GM12865 (cell line): ENCODE measurements at regions not wholly inside any gene's neighbourhood (a gene's known extent, or its start where the extent isn't known, plus 50 kb on each side); places are given as distances from the start of the nearest gene placed in this dataset.

Experiments used
- DNase-seq: peaks from one replicate; pipeline ENCODE4 v3.0.0; 2010; ENCODE audit warnings: low read depth
- H3K4me3 ChIP-seq: 2 replicates; pipeline ENCODE4 v1.5.1; 2011; ENCODE audit warnings: mild to moderate bottlenecking, low read depth, low read length, control low read depth
- CTCF ChIP-seq: IDR thresholded peaks from 2 replicates; pipeline ENCODE4 v1.5.1; 2011; ENCODE audit warnings: low read length, control low read depth, low read depth, inconsistent platforms; ENCODE audit not compliant: insufficient read depth; ENCODE audit errors: missing control alignments

GRCh38 chr10:108568824-108569223 lies 1354.5 kb downstream of the XPNPEP1 start:
- TF ChIP-seq CTCF: no peak
- no peak overlapping the region for H3K4me3 ChIP-seq
- DNase-seq: no peak

- no peak overlapping the region for H3K4me3 ChIP-seq
- no peak for DNase-seq
- TF ChIP-seq CTCF: no peak
Observed at GRCh38 chr10:108567899-108568752, 1355.2 kb downstream of the XPNPEP1 start.

- no peak for DNase-seq
- no peak overlapping the region for H3K4me3 ChIP-seq
- no peak for TF ChIP-seq CTCF
Observed at GRCh38 chr10:108566316-108567107, 1356.8 kb downstream of the XPNPEP1 start.

GRCh38 chr10:108562105-108562504 lies 1361.2 kb downstream of the XPNPEP1 start:
- no peak overlapping the region for H3K4me3 ChIP-seq
- no peak for TF ChIP-seq CTCF
- no peak for DNase-seq

GRCh38 chr10:108561649-108562048 lies 1361.7 kb downstream of the XPNPEP1 start:
- no peak overlapping the region for H3K4me3 ChIP-seq
- DNase-seq: no peak
- TF ChIP-seq CTCF: no peak

GRCh38 chr10:108560488-108560887 lies 1362.8 kb downstream of the XPNPEP1 start:
- H3K4me3 ChIP-seq: no peak overlapping the region
- DNase-seq: no peak
- no peak for TF ChIP-seq CTCF
